Suprapubic skin (tissue), 4 donors: ENCODE measurements at regions not wholly inside any gene's neighbourhood (a gene's known extent, or its start where the extent isn't known, plus 50 kb on each side); places are given as distances from the start of the nearest gene placed in this dataset.

ENCODE experiments used
- DNase-seq, 2 donors: peaks; one replicate each; pipeline ENCODE4 v3.0.0-alpha.2; 2019; ENCODE audit warnings: low spot score in 2 of 2
- H3K27ac ChIP-seq: fragments of 200-600 bp; sonication (generic); one replicate; pipeline ENCODE4 v1.5.1; 2019
- H3K27me3 ChIP-seq: fragments of 200-600 bp; sonication (generic); one replicate; pipeline ENCODE4 v1.5.1; 2019
- H3K36me3 ChIP-seq: fragments of 200-600 bp; sonication (generic); one replicate; pipeline ENCODE4 v1.5.1; 2019
- H3K4me1 ChIP-seq: fragments of 200-600 bp; sonication (generic); one replicate; pipeline ENCODE4 v1.5.1; 2019
- H3K4me3 ChIP-seq: fragments of 200-600 bp; sonication (generic); one replicate; pipeline ENCODE4 v1.5.1; 2019; ENCODE audit warnings: mild to moderate bottlenecking
- H3K9me3 ChIP-seq: fragments of 200-600 bp; sonication (generic); one replicate; pipeline ENCODE4 v1.5.1; 2019
- CTCF ChIP-seq, 2 donors: fragments of 200-600 bp in 1 of 2; fragments of 450-650 bp in 1 of 2; sonication (generic) in 1 of 2; IDR thresholded peaks; one replicate each; pipeline ENCODE4 v1.5.1; 2016 to 2019; ENCODE audit warnings: antibody characterized with exemption in 2 of 2, mild to moderate bottlenecking in 1 of 2, moderate library complexity in 1 of 2
- EP300 ChIP-seq: sonication (generic); formaldehyde crosslinking; IDR thresholded peaks from one replicate; pipeline ENCODE4 v1.6.1; 2017; ENCODE audit warnings: antibody characterized with exemption
- POLR2A ChIP-seq, 2 donors: fragments of 450-650 bp; IDR thresholded peaks; one replicate each; pipeline ENCODE4 v1.6.1; 2017; ENCODE audit warnings: antibody characterized with exemption in 2 of 2, mild to moderate bottlenecking in 2 of 2, moderate library complexity in 2 of 2
- POLR2AphosphoS5 ChIP-seq, 3 donors: sonication (generic); formaldehyde crosslinking; IDR thresholded peaks; one replicate each; pipeline ENCODE4 v1.6.1; 2017; ENCODE audit warnings: antibody characterized with exemption in 3 of 3
- WGBS: methylation state at CpG from one replicate; pipeline ENCODE4 v1.1.5; 2018; 5-methylcytosine and 5-hydroxymethylcytosine counted together

- no peaks in the 10 kb centered on the region for H3K4me1 ChIP-seq
- no peaks in the 10 kb centered on the region for H3K36me3 ChIP-seq
- H3K4me3 ChIP-seq: no peak overlapping the region
- 30% methylated on average over 5 of the region's 6 CpGs for WGBS
- TF ChIP-seq POLR2AphosphoS5 (IDR thresholded peaks at IDR 0.05) (no peak), EP300 (no peak), POLR2A (IDR thresholded peaks at IDR 0.05) (no peak), CTCF (IDR thresholded peaks at IDR 0.05) (no peak)
- no peak overlapping the region for H3K27ac ChIP-seq
- no peak for DNase-seq
- H3K9me3 ChIP-seq: no peaks in the 10 kb centered on the region
- peaks cover 13% of the 10 kb centered on the region for H3K27me3 ChIP-seq
These were observed 89.8 kb downstream of the LHX2 start for GRCh38 chr9:124101215-124101968.

GRCh38 chr9:124101969-124102345, 90.4 kb downstream of the LHX2 start:
- TF ChIP-seq CTCF (IDR thresholded peaks at IDR 0.05) (no peak), POLR2A (IDR thresholded peaks at IDR 0.05) (no peak), POLR2AphosphoS5 (IDR thresholded peaks at IDR 0.05) (no peak), EP300 (no peak)
- Histone ChIP-seq H3K9me3 (no peaks in the 10 kb centered on the region), H3K27ac (no peak overlapping the region), H3K36me3 (no peaks in the 10 kb centered on the region), H3K4me3 (no peak overlapping the region), H3K27me3 (peaks cover 10% of the 10 kb centered on the region), H3K4me1 (no peaks in the 10 kb centered on the region)
- DNase-seq: no peak
- WGBS: 38% methylated on average over 7 of the region's 7 CpGs

DNA sequence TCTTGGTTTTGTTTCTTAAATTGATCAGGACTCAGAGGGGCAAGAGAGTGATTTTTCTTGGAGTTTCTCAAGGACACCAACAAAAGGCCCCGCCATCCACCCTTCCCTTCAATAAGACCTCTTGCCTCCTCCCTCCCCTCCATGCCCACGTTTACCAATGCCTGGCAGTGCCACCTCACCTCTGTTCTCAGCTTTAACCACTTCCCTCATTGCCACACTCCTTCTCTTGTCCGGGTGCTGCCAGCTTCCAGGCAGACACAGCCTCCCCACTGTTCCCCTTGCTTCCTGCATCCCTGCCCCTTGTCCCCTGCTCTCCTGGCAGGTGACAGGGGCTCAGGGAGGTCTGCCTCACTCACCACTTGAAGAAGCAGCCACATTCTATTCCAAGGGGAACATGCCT, 90.8 kb downstream of the LHX2 start:
- Histone ChIP-seq H3K9me3 (no peaks in the 10 kb centered on the region), H3K4me1 (no peaks in the 10 kb centered on the region), H3K27me3 (peaks cover 11% of the 10 kb centered on the region), H3K4me3 (no peak overlapping the region), H3K27ac (no peak overlapping the region), H3K36me3 (no peaks in the 10 kb centered on the region)
- DNase-seq: no peak
- no peak for TF ChIP-seq EP300
- TF ChIP-seq POLR2AphosphoS5 (IDR thresholded peaks at IDR 0.05): no peak
- TF ChIP-seq CTCF (IDR thresholded peaks at IDR 0.05): no peak
- TF ChIP-seq POLR2A (IDR thresholded peaks at IDR 0.05): no peak
- WGBS: 42% methylated on average over 3 of the region's 3 CpGs

DNA sequence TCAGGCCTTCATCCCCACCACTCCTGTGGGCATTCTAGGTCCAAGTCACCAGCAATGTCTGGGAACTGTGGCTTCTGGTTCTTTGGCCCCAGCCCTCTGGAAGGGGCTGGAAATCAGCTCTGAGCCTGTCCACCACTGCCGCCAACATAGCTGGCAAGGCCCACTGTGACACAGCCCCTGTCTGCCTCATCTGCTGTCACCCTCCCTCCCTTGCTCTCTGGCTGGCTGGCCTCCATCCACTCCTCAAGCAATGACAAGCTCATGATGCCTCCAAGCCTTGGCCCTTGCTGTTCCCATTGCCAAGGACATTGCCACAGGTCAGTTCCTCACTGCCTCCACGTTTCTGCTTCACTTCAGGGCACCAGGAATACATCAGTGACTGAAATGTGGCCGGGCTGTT, 93.7 kb downstream of the LHX2 start:
- 67% methylated on average over 3 of the region's 3 CpGs for WGBS
- Histone ChIP-seq H3K27me3 (peaks cover 8% of the 10 kb centered on the region), H3K4me3 (no peak overlapping the region), H3K36me3 (no peaks in the 10 kb centered on the region), H3K27ac (no peak overlapping the region), H3K9me3 (no peaks in the 10 kb centered on the region), H3K4me1 (no peaks in the 10 kb centered on the region)
- no peak for DNase-seq
- TF ChIP-seq EP300: no peak
- no peak for TF ChIP-seq CTCF (IDR thresholded peaks at IDR 0.05)
- no peak for TF ChIP-seq POLR2A (IDR thresholded peaks at IDR 0.05)
- no peak for TF ChIP-seq POLR2AphosphoS5 (IDR thresholded peaks at IDR 0.05)

GRCh38 chr9:124108216-124108615, 96.6 kb downstream of the LHX2 start:
- TF ChIP-seq CTCF (IDR thresholded peaks at IDR 0.05) (no peak), POLR2A (IDR thresholded peaks at IDR 0.05) (no peak), POLR2AphosphoS5 (IDR thresholded peaks at IDR 0.05) (no peak), EP300 (no peak)
- DNase-seq: no peak
- H3K4me1 ChIP-seq: no peaks in the 10 kb centered on the region
- 76% methylated on average over 6 of the region's 6 CpGs for WGBS
- peaks cover 5% of the 10 kb centered on the region for H3K27me3 ChIP-seq
- no peaks in the 10 kb centered on the region for H3K9me3 ChIP-seq
- no peak overlapping the region for H3K27ac ChIP-seq
- no peak overlapping the region for H3K4me3 ChIP-seq
- H3K36me3 ChIP-seq: no peaks in the 10 kb centered on the region
